WTC11 (cell line): ENCODE measurements at regions not wholly inside any gene's neighbourhood (a gene's known extent, or its start where the extent isn't known, plus 50 kb on each side); places are given as distances from the start of the nearest gene placed in this dataset.

Source experiments
- ATAC-seq: fragments of 200-7000 bp; cut with Tn5 transposase; 2 replicates; pipeline ENCODE4 v1.10.0; 2021; ENCODE audit warnings: mild to moderate bottlenecking, moderate library complexity
- CTCF ChIA-PET: fragments of 300-600 bp; sonication (Branson Sonifier 250); formaldehyde crosslinking; loops from one replicate; lab custom pipeline; 2021; ENCODE audit warnings: antibody characterized with exemption; lab: Charles Lee
- POLR2A ChIA-PET: fragments of 350-600 bp; sonication (Branson Sonifier 250); formaldehyde crosslinking; loops from one replicate; lab custom pipeline; 2021; ENCODE audit warnings: antibody characterized with exemption; lab: Charles Lee
- DNase-seq: peaks from one replicate; pipeline ENCODE4 v3.0.0; 2021; ENCODE audit warnings: low spot score
- H3K27ac Mint-ChIP-seq: 2 replicates; pipeline ENCODE4 v1.8.0; 2021; ENCODE audit warnings: mixed read lengths
- H3K27me3 Mint-ChIP-seq: 2 replicates; pipeline ENCODE4 v1.8.0; 2021; ENCODE audit warnings: low read depth, mild to moderate bottlenecking, moderate library complexity, mixed read lengths
- H3K36me3 Mint-ChIP-seq: 2 replicates; pipeline ENCODE4 v1.8.0; 2021; ENCODE audit warnings: mixed read lengths
- H3K4me1 Mint-ChIP-seq: 2 replicates; pipeline ENCODE4 v1.8.0; 2022; ENCODE audit warnings: mixed read lengths
- H3K4me3 Mint-ChIP-seq: 2 replicates; pipeline ENCODE4 v1.8.0; 2021; ENCODE audit warnings: mild to moderate bottlenecking, moderate library complexity, mixed read lengths
- H3K9me3 Mint-ChIP-seq: 2 replicates; pipeline ENCODE4 v1.8.0; 2021; ENCODE audit warnings: mixed read lengths
- ATF1 ChIP-seq: sonication (generic); formaldehyde crosslinking; IDR thresholded peaks from 2 replicates; pipeline ENCODE4 v1.8.1; 2023; ENCODE audit warnings: mild to moderate bottlenecking, moderate library complexity, missing genetic modification reagents
- CREM ChIP-seq: sonication (generic); formaldehyde crosslinking; IDR thresholded peaks from 2 replicates; pipeline ENCODE4 v1.8.1; 2022; ENCODE audit warnings: mild to moderate bottlenecking, missing genetic modification reagents, moderate library complexity
- ELF4 ChIP-seq: sonication (generic); formaldehyde crosslinking; IDR thresholded peaks from 2 replicates; pipeline ENCODE4 v1.8.1; 2022; ENCODE audit warnings: low read depth, mild to moderate bottlenecking, moderate library complexity, missing genetic modification reagents
- ESRRA ChIP-seq: sonication (generic); formaldehyde crosslinking; IDR thresholded peaks from 2 replicates; pipeline ENCODE4 v1.8.1; 2022; ENCODE audit warnings: mild to moderate bottlenecking, missing genetic modification reagents, borderline replicate concordance
- FOXK1 ChIP-seq: sonication (generic); formaldehyde crosslinking; IDR thresholded peaks from 2 replicates; pipeline ENCODE4 v1.8.0; 2022; ENCODE audit warnings: mild to moderate bottlenecking, moderate library complexity, missing genetic modification reagents
- GRHL2 ChIP-seq: fragments of 250-450 bp; sonication (Bioruptor Pico); IDR thresholded peaks from 2 replicates; pipeline ENCODE4 v1.8.0; 2022; ENCODE audit warnings: mild to moderate bottlenecking, moderate library complexity; ENCODE audit not compliant: insufficient replicate concordance, severe bottlenecking
- GTF2I ChIP-seq: fragments of 250-450 bp; sonication (Bioruptor Pico); conservative IDR thresholded peaks from 2 replicates; pipeline ENCODE4 v1.4.0; 2021; ENCODE audit warnings: mild to moderate bottlenecking
- IRF2 ChIP-seq: sonication (generic); formaldehyde crosslinking; IDR thresholded peaks from 2 replicates; pipeline ENCODE4 v1.8.0; 2022; ENCODE audit warnings: low read depth, missing genetic modification reagents, borderline replicate concordance
- JAZF1 ChIP-seq: fragments of 250-450 bp; sonication (Bioruptor Pico); IDR thresholded peaks from 2 replicates; pipeline ENCODE4 v1.9.0; 2021; ENCODE audit warnings: moderate library complexity, mild to moderate bottlenecking, inconsistent platforms
- NFYB ChIP-seq: sonication (generic); formaldehyde crosslinking; conservative IDR thresholded peaks from 2 replicates; pipeline ENCODE4 v1.8.0; 2022; ENCODE audit warnings: low read depth, missing genetic modification reagents
- NR1H2 ChIP-seq: sonication (generic); formaldehyde crosslinking; IDR thresholded peaks from 2 replicates; pipeline ENCODE4 v1.9.0; 2021; ENCODE audit warnings: mild to moderate bottlenecking, moderate library complexity, missing genetic modification reagents
- PRRX2 ChIP-seq: fragments of 250-450 bp; sonication (Bioruptor Pico); IDR thresholded peaks from 2 replicates; pipeline ENCODE4 v1.8.0; 2021; ENCODE audit warnings: mild to moderate bottlenecking
- SMAD4 ChIP-seq: sonication (generic); formaldehyde crosslinking; IDR thresholded peaks from 2 replicates; pipeline ENCODE4 v1.8.0; 2022; ENCODE audit warnings: mild to moderate bottlenecking, missing genetic modification reagents
- SOX15 ChIP-seq: fragments of 250-450 bp; sonication (Bioruptor Pico); IDR thresholded peaks from 2 replicates; pipeline ENCODE4 v1.9.0; 2021; ENCODE audit warnings: mild to moderate bottlenecking
- SP1 ChIP-seq: sonication (generic); formaldehyde crosslinking; conservative IDR thresholded peaks from 2 replicates; pipeline ENCODE4 v1.8.1; 2022; ENCODE audit warnings: missing genetic modification reagents
- STAT6 ChIP-seq: sonication (generic); formaldehyde crosslinking; conservative IDR thresholded peaks from 2 replicates; pipeline ENCODE4 v1.8.1; 2023; ENCODE audit warnings: mild to moderate bottlenecking, low read depth, missing genetic modification reagents, moderate library complexity
- TCF7 ChIP-seq: sonication (generic); formaldehyde crosslinking; IDR thresholded peaks from 2 replicates; pipeline ENCODE4 v1.8.0; 2022; ENCODE audit warnings: mild to moderate bottlenecking, low read depth, missing genetic modification reagents, moderate library complexity
- TP53 ChIP-seq: sonication (generic); formaldehyde crosslinking; IDR thresholded peaks from 2 replicates; pipeline ENCODE4 v1.8.1; 2023; ENCODE audit warnings: mild to moderate bottlenecking, missing genetic modification reagents
- ZNF121 ChIP-seq: sonication (generic); formaldehyde crosslinking; IDR thresholded peaks from 2 replicates; pipeline ENCODE4 v1.8.0; 2023; ENCODE audit warnings: missing genetic modification reagents
- ZNF317 ChIP-seq: sonication (generic); formaldehyde crosslinking; IDR thresholded peaks from 2 replicates; pipeline ENCODE4 v1.8.1; 2023; ENCODE audit warnings: low read depth, mild to moderate bottlenecking, moderate library complexity, missing genetic modification reagents, borderline replicate concordance
- ZNF416 ChIP-seq: fragments of 250-450 bp; sonication (Bioruptor Pico); IDR thresholded peaks from 2 replicates; pipeline ENCODE4 v1.9.0; 2021; ENCODE audit warnings: mild to moderate bottlenecking, inconsistent platforms
- ZNF532 ChIP-seq: fragments of 250-450 bp; sonication (Bioruptor Pico); IDR thresholded peaks from 2 replicates; pipeline ENCODE4 v1.9.0; 2021; ENCODE audit warnings: mild to moderate bottlenecking, borderline replicate concordance
- TF ChIP-seq, protein P1 (sequence below): sonication (generic); formaldehyde crosslinking; IDR thresholded peaks from 2 replicates; pipeline ENCODE4 v1.8.1; 2022; ENCODE audit warnings: low read depth, mild to moderate bottlenecking, moderate library complexity, missing genetic modification reagents, borderline replicate concordance
- TF ChIP-seq, protein P2 (sequence below): fragments of 250-450 bp; sonication (Bioruptor Pico); IDR thresholded peaks from 2 replicates; pipeline ENCODE4 v1.9.0; 2021; ENCODE audit warnings: moderate library complexity, mild to moderate bottlenecking, inconsistent platforms, borderline replicate concordance
- TF ChIP-seq, protein P3 (sequence below): sonication (generic); formaldehyde crosslinking; IDR thresholded peaks from 2 replicates; pipeline ENCODE4 v1.8.1; 2022; ENCODE audit warnings: mild to moderate bottlenecking, moderate library complexity, missing genetic modification reagents

- TF ChIP-seq STAT6, result no peak
- no peak for TF ChIP-seq CREM (CRISPR knock-in tag)
- no peak for TF ChIP-seq ESRRA (CRISPR knock-in tag)
- no peak for TF ChIP-seq GRHL2 (CRISPR knock-in tag)
- TF ChIP-seq SP1 (CRISPR knock-in tag), result no peak
- TF ChIP-seq, protein P1, sequence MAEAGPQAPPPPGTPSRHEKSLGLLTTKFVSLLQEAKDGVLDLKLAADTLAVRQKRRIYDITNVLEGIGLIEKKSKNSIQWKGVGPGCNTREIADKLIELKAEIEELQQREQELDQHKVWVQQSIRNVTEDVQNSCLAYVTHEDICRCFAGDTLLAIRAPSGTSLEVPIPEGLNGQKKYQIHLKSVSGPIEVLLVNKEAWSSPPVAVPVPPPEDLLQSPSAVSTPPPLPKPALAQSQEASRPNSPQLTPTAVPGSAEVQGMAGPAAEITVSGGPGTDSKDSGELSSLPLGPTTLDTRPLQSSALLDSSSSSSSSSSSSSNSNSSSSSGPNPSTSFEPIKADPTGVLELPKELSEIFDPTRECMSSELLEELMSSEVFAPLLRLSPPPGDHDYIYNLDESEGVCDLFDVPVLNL (CRISPR knock-in tag), result no peak
- no peak for TF ChIP-seq ZNF532 (CRISPR knock-in tag)
- no peak for TF ChIP-seq SMAD4 (CRISPR knock-in tag)
- TF ChIP-seq JAZF1 (CRISPR knock-in tag), result no peak
- no peak for TF ChIP-seq IRF2 (CRISPR knock-in tag)
- no peaks in the 10 kb centered on the region; the same call in 1 of the 2 replicates for H3K4me1 Mint-ChIP-seq
- no peak for ATAC-seq
- H3K4me3 Mint-ChIP-seq, result no peak overlapping the region
- ChIA-PET CTCF (no interaction called here), POLR2A (no interaction called here)
- no peak overlapping the region for H3K27ac Mint-ChIP-seq
- DNase-seq, result no peak
- no peaks in the 10 kb centered on the region for H3K27me3 Mint-ChIP-seq
- H3K36me3 Mint-ChIP-seq, result no peaks in the 10 kb centered on the region
- peaks cover 9% of the 10 kb centered on the region for H3K9me3 Mint-ChIP-seq
Observed at GRCh38 chr10:28945959-28946358, 268.6 kb downstream of the BAMBI start.

GRCh38 chr10:28946479-28946878, 269.2 kb downstream of the BAMBI start:
- peaks cover 9% of the 10 kb centered on the region for H3K9me3 Mint-ChIP-seq
- ChIA-PET CTCF (interaction anchor here (0.5 to 0.7 kb wide), 2 partner anchors 45 to 1291 kb away, joined by 3 read pairs; no protein-coding TSS in a partner anchor), POLR2A (no interaction called here)
- no peak overlapping the region for H3K4me3 Mint-ChIP-seq
- no peaks in the 10 kb centered on the region for H3K4me1 Mint-ChIP-seq
- no peak overlapping the region for H3K27ac Mint-ChIP-seq
- H3K27me3 Mint-ChIP-seq, result no peaks in the 10 kb centered on the region
- no peaks in the 10 kb centered on the region for H3K36me3 Mint-ChIP-seq
- DNase-seq, result no peak
- no peak for ATAC-seq
- TF ChIP-seq TCF7 (no peak), SOX15 (CRISPR knock-in tag) (no peak), PRRX2 (CRISPR knock-in tag) (no peak), ESRRA (CRISPR knock-in tag) (no peak), NR1H2 (CRISPR knock-in tag) (no peak), FOXK1 (CRISPR knock-in tag) (no peak), ZNF317 (no peak), STAT6 (no peak), ZNF121 (CRISPR knock-in tag) (no peak), ATF1 (CRISPR knock-in tag) (no peak), TP53 (no peak), ZNF416 (no peak), ELF4 (CRISPR knock-in tag) (no peak), NFYB (CRISPR knock-in tag) (no peak), GTF2I (no peak)
- TF ChIP-seq, protein P2, sequence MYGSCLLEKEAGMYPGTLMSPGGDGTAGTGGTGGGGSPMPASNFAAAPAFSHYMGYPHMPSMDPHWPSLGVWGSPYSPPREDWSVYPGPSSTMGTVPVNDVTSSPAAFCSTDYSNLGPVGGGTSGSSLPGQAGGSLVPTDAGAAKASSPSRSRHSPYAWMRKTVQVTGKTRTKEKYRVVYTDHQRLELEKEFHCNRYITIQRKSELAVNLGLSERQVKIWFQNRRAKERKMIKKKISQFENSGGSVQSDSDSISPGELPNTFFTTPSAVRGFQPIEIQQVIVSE (CRISPR knock-in tag), result no peak
- TF ChIP-seq, protein P3, sequence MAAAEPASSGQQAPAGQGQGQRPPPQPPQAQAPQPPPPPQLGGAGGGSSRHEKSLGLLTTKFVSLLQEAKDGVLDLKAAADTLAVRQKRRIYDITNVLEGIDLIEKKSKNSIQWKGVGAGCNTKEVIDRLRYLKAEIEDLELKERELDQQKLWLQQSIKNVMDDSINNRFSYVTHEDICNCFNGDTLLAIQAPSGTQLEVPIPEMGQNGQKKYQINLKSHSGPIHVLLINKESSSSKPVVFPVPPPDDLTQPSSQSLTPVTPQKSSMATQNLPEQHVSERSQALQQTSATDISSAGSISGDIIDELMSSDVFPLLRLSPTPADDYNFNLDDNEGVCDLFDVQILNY (CRISPR knock-in tag), result no peak
